GF-D8 (cell line): ENCODE measurements at regions not wholly inside any gene's neighbourhood (a gene's known extent, or its start where the extent isn't known, plus 50 kb on each side); places are given as distances from the start of the nearest gene placed in this dataset.

Experiments used
- DNase-seq: peaks from one replicate; lab custom pipeline; 2025; lab: John Stamatoyannopoulos, UW

DNA sequence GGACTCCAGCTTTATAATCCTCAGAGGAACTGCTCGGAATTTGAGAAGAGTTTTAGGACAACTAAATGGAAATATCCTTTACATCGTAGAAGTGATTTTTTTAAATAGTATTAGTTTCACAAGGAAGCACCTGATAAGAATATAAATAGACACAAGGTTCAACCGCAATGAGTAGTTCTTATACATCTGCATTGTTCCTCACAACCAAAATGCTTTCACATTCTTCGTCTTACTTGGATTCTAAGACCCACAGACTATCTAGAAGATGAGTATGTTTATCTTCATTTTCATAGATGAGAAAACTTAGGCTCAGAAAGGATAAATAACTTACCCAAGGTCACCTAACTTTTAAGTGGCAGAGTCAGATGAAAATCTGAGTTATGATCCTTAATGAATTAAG lies 469.0 kb downstream of the GALC start:
- DNase-seq: no peak

- no peak for DNase-seq
Observed at GRCh38 chr14:87522575-87522974, 470.4 kb downstream of the GALC start.

GRCh38 chr14:87508333-87508732 lies 484.6 kb downstream of the GALC start:
- DNase-seq: no peak

DNA sequence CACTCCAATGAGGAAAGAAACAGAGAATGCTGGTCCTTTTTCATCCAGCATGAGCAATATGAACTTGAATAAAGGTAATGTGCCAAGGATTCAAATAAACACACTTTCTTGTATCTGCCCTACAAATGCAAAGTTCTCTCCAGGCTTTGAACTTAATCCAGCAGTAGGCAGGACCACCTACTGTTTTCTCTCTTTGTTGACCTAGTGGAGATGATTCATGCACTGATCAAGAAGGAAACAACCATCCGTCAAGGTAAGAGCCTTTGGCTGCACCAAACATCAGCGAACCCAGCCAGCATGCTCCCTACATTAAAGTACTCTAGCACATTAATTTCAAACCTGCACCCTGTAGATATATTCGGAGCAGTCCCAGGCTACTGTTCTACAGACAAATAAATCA lies 489.3 kb downstream of the GALC start:
- DNase-seq: no peak

DNA sequence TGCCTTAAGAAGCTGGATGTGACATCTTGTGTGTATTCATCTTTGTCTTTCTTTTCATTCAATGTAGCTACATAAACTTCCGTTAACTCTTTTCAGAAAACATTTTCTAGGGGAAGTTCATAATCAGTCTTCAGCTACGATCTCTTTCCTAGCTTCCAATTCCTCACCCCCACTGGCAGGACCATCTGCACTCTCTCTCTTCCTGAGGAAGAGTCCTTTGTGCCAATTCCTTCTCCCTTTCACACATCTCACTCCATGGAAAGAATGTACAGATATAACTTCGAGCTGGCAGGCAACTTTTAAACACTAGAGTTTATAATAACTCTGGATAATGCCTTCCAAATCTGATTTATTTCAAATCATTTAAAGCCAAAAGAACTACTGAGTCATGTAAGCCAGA lies 495.7 kb downstream of the GALC start:
- DNase-seq: no peak

- DNase-seq: no peak
Observed at GRCh38 chr14:87494010-87494409, 499.0 kb downstream of the GALC start.

- DNase-seq: no peak
Observed at GRCh38 chr14:87492561-87492960, 500.4 kb downstream of the GALC start.

GRCh38 chr14:87491816-87492215 lies 501.2 kb downstream of the GALC start:
- DNase-seq: no peak

GRCh38 chr14:87489196-87489819 lies 503.7 kb downstream of the GALC start:
- no peak for DNase-seq

DNA sequence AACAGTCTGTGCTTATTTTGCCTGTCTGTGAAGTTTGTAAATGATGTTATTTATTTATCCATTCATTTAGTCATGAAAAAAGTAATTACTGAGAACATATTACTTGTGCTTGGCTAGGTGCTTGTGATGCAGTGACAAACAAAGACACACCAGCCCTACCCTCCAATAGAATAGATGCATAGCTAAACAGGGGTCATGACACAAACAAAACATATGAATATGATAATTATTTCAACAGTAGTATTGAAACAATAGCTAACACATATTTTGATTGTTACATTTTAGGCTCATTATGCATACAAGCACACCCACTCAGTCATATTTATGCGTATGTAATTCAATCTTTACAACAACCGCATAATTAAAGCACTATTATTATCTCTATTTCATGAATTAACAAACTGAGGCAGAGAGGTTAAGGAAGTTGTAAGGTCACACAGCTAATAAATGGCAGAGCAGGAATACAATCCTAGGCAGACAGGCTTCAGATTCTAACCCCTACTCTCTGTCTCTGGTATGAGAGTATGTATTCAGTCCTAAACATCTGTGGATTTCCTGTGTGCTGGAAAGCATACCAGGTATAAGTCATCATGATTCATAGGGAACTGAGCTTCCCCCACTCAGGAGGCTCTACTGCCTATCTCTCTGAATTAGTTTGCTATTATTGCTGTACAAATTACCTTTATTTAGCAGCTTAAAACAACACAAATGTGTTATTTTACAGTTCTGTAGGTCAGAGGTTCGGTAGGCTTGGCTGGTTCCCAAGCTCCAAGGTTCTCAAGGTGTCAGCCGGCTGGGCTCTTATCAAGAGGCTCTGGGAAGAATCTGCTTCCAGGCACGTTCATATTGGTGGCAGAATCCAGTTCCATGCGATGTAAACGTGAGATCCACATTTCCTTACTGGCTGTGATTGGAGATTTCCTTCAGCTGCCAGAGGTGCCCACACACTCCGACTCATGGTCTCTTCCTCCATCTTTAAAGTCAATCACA lies 509.4 kb downstream of the GALC start:
- DNase-seq: no peak

DNA sequence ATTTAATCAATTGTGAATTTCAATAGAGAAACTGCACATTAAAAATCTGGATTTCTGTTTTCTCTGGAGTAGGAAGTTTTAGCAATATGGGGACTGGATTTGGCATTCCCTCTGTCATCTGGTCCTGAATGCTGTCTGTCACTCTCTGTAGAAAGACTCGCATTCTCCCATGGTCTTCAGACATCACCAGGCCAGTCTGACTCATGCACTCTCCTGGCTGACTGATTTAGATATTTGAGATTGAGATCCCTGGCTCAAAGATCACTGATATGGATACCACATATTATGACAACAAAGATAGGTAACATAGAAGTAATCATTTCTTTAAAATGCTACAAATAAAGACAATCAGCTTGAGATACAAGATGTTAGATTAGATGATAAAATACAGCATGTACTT lies 524.5 kb downstream of the GALC start:
- no peak for DNase-seq

GRCh38 chr14:87467578-87467977 lies 525.4 kb downstream of the GALC start:
- DNase-seq: no peak

DNA sequence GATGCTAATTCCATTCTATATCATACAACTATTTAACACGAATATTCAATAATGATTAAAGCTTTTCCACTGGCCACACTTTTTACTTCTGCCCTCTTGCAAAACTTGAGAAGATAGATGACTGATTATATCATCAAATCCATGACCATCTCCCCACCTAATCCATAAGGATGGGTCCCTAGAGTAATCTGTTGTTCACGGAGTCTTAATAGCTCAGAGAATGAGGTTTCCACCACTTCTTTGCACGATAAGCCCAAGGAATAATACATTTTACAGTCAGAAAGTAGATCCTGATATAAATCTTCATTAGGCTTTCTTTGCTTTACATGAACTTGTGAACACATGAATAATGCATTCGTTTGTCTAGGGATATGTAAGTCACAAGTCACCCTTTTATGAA lies 527.2 kb downstream of the GALC start:
- DNase-seq: no peak

DNA sequence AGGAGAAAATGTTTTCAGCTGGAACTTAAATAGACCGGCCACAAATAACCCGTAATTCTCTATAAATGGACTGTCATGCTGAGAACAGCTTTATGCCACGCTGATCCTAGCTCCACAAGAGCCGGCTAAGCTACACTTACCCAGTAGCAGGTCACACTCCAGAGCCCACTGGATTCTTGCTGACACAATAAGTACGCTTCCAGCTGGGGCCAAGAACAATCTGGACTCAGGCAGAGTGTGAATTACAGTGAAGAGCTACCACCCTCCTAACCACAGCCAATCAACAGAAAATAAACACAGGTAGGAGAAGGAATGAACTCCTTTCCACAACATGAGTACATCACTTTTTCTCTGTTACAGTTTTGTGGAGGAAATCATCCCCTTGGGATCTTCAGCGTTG lies 531.3 kb downstream of the GALC start:
- DNase-seq: no peak

DNA sequence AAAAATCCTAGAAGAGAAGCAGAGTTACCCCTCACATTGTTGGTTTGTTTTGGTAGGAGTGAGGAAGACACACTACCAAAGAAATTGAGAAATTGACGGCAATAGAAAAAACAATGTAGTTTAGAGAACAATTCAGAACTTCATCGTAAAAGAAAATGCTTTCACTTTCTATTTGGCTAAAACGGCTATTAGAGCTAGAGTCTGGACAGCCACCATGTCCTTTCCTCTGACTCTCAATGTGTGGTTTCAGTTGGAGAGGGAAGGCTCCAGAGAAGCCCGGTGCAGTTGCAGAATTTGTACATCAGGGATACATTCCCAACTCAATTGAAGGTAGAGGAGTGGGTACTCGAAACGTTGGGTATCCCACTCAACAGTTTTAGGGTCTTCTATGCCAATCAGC lies 535.3 kb downstream of the GALC start:
- no peak for DNase-seq

DNA sequence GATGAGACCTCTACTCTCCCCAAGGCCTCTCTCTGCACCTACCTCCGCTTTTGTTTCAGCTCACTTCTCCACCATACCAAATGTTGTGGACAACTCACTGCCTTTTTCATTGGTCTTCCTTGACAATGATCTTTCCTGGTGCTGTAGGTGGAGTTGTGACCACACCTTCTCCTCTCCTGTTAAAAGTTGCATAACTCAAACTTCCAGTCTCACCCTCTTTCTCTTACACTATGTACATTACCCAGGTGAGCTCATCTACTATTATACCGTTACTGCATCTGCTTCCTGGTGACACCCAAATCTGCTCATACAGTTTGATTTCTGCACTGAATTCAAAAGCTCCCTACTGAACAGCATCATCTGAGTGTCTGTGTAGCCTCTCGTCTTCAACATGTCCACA lies 542.8 kb downstream of the GALC start:
- DNase-seq: no peak

DNA sequence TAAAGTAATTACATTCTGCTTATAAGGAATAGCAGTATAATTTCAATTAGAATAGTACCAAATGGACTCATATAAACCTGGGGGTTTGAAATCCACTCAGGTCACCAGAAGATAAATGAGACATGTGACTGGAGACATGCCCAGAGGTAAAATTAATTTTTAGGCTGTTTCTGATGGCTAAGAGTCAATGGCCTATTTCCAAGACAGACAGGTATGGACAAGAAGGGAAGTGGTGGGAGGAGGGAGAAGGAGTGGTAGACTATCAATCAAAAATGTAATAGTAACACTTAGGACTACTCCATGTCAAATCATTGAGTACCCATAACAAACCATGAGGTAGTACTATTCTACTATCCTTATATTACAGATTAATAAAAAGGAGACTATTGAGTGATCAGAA lies 544.0 kb downstream of the GALC start:
- no peak for DNase-seq

DNA sequence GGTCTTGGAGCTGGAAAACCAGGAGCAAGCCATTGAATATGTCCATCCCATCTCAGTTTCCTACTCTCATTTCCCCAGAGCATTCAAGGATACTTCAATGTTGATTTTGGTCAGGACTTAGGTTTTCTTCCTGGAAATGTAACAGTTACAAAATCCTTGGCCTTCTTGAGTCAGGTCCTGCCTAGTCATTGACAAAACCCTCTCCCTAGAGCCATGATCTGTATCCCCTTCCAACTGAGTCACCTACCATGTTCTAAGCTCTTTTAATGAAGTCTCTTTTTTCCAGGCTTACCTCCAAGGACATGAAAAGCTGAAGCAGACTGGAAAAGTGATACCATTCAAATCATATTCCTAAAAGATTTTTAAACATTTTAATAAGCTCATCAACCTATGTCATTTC lies 549.2 kb downstream of the GALC start:
- no peak for DNase-seq

DNA sequence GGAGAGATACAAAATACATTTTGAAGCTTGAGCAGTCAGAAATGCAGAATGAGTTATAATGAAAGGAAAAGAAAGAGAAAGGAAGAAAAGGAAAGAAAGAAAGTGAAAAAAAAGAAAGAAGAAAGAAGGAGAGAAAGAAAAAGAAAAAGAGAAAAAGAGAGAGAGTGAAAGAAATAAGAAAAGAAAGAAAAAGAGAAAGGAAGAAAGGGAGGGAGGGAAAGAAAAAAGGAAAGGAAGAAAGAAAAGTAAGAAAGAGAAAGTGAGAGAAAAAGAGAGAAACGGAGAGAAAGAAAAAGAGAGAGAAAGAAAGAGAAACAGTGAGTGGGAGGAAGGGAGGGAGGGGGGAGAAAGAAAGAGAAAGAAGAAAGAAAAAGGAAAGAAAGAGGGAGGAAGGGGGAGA lies 549.9 kb downstream of the GALC start:
- no peak for DNase-seq

DNA sequence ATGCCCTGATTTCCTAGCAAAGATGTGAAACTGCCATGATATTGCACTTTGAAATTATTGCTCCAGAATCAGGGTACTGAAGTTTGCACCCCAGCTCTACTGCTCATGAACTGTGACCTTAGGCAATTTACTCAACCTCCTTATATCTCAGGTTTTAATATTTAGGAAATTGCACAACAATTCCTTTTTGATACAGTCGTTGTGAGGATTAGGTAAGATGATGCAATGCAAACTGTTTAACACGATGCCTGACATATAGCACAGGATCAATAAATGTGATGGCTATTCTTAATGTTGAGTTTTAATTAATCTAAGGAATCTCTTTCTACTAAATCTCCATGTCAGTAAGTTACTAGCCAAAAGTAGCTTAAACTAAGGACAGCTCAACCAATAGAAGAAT lies 555.8 kb downstream of the GALC start:
- DNase-seq: no peak

- DNase-seq: no peak
Observed at GRCh38 chr14:87434680-87435079, 558.3 kb downstream of the GALC start.

DNA sequence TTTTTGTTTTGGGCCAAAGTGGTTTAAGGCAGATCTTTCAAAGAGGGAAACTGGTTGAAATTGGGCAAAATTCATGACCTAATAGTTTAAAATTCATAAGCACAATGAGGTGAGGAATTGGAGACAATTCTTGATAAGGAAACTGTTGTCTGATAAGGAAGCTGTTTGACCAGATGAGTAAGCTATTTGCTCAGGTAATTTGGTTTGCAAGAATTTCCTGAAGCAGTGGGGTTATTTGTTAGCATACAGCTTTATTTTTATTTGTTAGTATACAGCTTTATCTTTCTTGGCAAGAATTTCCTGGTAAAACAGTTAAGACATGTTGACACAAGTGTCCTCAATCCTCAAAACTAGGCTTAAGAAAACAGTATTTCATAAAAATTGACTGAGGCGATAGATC lies 559.0 kb downstream of the GALC start:
- DNase-seq: no peak

DNA sequence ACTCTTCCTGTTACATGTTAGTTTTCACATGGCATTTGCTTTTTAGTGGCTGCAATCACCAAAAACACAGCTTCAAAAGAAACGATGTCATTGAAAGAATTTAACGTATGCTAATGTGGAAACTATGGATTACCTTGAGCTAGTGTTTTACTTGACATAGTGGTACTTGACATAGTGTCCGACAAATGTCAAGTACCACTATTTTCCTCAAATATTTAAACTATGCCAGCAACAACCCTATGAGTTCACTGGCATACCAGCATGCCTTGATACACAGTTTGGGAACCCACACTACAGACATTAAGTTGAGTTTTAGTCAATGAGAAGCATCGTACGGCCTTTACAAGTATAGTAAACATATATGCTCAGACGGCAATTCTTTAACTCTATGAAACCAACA lies 560.3 kb downstream of the GALC start:
- no peak for DNase-seq

DNA sequence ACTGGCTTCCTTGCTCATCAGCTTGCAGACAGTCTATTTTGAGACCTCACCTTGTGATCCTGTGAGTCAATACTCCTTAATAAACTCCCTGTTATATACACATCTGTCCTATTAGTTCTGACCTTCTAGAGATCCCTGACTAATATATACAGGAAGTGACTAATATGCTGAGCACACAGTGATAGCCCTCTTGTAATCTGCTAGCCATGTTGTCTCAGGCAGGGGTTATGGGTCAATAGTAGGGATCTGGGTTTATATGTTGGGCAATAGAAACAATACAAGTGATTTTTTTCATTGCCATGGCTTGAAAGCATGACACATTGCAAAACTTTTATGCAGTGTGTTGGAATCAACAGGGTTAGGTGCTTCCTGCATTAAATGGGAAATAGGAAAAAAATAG lies 562.2 kb downstream of the GALC start:
- DNase-seq: no peak
